ENCODE measurements at regions not wholly inside any gene's neighbourhood (a gene's known extent, or its start where the extent isn't known, plus 50 kb on each side); places are given as distances from the start of the nearest gene placed in this dataset.

GRCh38 chr19:31562966-31563612 lies 213.9 kb upstream of the TSHZ3 start:
- H3K4me3 Mint-ChIP-seq, result no peak overlapping the region
- peaks cover 4% of the 10 kb centered on the region for H3K27me3 Mint-ChIP-seq
- no peak overlapping the region for H3K27ac Mint-ChIP-seq
- peaks cover 6% of the 10 kb centered on the region for H3K9me3 Mint-ChIP-seq
- no peaks in the 10 kb centered on the region for H3K4me1 Mint-ChIP-seq (ENCODE audit: low read depth)
- no peaks in the 10 kb centered on the region for H3K36me3 Mint-ChIP-seq (ENCODE audit: low read depth)
- DNase-seq, result no peak

GRCh38 chr19:31567776-31568175 lies 218.5 kb upstream of the TSHZ3 start:
- DNase-seq, result no peak
- H3K27me3 Mint-ChIP-seq, result peaks cover 4% of the 10 kb centered on the region
- H3K4me3 Mint-ChIP-seq, result no peak overlapping the region
- no peaks in the 10 kb centered on the region for H3K9me3 Mint-ChIP-seq
- H3K27ac Mint-ChIP-seq, result no peak overlapping the region
- H3K36me3 Mint-ChIP-seq (ENCODE audit: low read depth), result no peaks in the 10 kb centered on the region
- H3K4me1 Mint-ChIP-seq (ENCODE audit: low read depth), result no peaks in the 10 kb centered on the region

DNA sequence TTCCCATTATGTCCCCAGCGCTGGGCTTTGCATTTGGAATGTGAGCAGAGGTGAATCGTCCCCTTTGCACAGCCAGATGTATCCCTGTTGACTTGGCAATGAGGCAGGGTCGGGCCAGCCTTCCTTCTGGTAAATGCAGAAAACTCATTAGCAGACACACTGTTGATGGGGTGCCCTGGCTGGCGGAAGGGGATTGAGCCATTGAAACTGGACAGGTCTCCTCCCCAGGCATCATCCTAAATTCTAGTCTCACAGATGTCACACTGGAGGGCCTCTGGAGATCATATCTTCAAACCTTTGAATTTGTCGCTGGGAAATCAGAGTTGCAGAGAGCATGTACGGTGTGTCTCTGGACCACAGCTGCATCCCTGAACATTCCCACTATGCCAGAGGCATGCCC lies 219.5 kb upstream of the TSHZ3 start:
- Mint-ChIP-seq H3K27me3 (peaks cover 4% of the 10 kb centered on the region), H3K9me3 (no peaks in the 10 kb centered on the region), H3K27ac (no peak overlapping the region), H3K4me3 (no peak overlapping the region), H3K36me3 (ENCODE audit: low read depth) (no peaks in the 10 kb centered on the region), H3K4me1 (ENCODE audit: low read depth) (no peaks in the 10 kb centered on the region)
- DNase-seq, result no peak

DNA sequence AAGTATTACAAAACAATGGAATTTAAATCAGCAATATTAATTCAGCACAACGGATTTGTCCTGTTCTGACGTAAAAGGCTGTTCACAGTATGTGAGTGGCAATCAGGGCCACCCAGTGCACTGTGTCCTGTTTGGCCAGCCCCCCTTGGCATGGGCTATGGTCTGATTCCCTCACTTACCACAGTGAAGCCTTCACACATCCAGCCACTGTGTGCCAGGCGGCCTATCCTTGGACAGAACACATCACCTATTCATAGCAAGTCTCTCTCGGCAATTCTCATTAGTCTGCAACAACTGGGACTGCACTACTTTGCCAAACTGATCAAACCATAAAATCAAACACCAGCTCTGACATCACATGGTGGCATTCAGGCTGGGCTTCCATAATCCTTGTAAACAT lies 221.5 kb upstream of the TSHZ3 start:
- no peaks in the 10 kb centered on the region for H3K9me3 Mint-ChIP-seq
- no peaks in the 10 kb centered on the region for H3K27me3 Mint-ChIP-seq
- no peak overlapping the region for H3K27ac Mint-ChIP-seq
- no peaks in the 10 kb centered on the region for H3K36me3 Mint-ChIP-seq (ENCODE audit: low read depth)
- no peak overlapping the region for H3K4me3 Mint-ChIP-seq
- no peaks in the 10 kb centered on the region for H3K4me1 Mint-ChIP-seq (ENCODE audit: low read depth)
- no peak for DNase-seq

DNA sequence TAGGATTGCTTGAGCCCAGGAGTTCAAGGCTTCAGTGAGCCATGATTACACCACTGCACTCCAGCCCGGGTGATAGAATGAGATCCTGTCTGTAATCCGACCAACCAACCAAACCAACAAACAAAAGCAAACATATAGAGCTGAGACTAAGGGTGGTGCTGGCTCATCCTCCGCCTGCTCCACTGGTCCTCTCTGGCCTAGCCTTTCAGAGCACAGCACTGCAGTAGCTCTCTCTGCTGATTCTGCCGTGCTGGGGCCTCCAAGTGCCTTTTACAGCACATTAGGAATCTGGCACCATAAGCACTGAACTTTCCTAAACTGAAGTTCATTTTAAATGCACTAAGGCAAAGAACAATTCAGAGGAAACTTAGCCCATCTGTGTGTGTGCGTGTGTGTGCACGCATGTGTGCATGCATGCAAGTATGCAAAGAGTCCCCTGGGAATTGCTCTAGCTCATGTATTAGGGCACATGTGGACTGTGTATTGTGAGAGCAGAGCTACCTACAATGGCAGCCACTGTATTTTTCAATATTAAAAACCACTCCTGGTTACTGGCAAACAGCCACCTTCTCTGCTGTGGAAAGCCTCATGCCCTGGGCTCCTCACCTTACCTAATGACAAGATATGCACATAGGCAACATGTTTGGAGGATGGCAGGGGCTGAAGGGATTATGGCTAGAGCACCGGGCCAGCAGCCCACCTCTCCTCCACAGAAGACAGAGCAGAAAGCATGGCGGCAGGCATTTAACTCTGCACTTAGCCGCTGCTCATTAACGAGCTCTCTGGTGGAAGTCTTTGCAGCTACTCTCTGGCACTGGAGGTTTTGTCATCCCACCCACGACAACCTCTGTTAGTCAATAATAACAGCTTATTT lies 223.1 kb upstream of the TSHZ3 start:
- no peak for DNase-seq
- Mint-ChIP-seq H3K36me3 (ENCODE audit: low read depth) (no peaks in the 10 kb centered on the region), H3K27me3 (no peaks in the 10 kb centered on the region), H3K4me1 (ENCODE audit: low read depth) (no peaks in the 10 kb centered on the region), H3K27ac (no peak overlapping the region), H3K4me3 (no peak overlapping the region), H3K9me3 (no peaks in the 10 kb centered on the region)

DNA sequence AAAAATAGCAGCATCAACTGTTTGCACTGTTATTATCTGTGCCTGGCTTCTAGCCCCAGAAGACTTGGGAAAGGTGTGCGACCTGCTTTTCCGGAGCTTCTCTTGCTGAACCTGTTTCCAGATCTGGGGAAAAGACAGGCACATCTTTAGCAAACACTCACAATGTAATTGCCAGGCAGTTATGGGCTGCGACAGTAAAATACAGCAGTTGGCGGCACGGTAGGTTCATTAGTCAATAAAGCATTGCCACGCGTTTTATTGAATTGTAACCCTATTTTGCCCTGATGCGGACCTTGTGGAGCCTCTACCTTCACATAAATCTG lies 223.7 kb upstream of the TSHZ3 start:
- no peak for DNase-seq
- no peaks in the 10 kb centered on the region for H3K9me3 Mint-ChIP-seq
- H3K36me3 Mint-ChIP-seq (ENCODE audit: low read depth), result no peaks in the 10 kb centered on the region
- no peak overlapping the region for H3K27ac Mint-ChIP-seq
- no peaks in the 10 kb centered on the region for H3K27me3 Mint-ChIP-seq
- H3K4me3 Mint-ChIP-seq, result no peak overlapping the region
- no peaks in the 10 kb centered on the region for H3K4me1 Mint-ChIP-seq (ENCODE audit: low read depth)

DNA sequence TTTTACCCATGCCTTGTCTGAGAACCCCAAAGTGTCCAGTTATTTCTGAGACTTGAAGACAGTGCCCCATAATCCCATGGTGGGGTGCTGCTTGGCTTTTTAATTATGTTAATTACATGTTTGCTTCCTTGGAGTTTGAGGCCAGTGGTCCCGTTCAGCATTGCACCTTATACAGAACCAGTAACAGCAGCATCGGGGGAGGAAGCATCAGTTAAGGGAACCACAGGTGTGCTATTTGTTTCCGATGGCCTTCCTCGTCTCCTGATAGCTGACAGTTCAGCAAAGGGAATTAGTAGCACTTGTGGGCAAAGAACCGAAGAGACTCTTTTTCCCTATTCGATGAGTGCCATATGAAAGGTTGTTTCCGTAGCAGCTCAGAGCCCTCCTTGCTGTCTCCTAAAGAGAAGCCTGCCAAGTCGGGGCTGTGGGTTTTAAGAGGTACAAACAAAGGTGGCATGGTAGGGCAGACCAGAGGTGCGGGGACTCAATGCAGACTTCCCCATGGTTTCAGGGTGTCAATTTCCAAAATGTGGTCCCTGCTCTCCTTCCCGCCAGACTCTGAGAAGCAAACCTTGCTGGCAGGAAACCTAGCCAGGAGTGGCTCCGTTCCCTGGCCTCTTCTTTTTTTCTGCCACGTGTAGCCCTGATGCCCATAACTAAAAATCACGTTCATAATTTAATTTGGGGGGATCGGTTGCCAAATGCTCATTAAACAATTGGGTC lies 225.2 kb upstream of the TSHZ3 start:
- no peaks in the 10 kb centered on the region for H3K4me1 Mint-ChIP-seq (ENCODE audit: low read depth)
- no peak overlapping the region for H3K27ac Mint-ChIP-seq
- no peak for DNase-seq
- H3K4me3 Mint-ChIP-seq, result no peak overlapping the region
- H3K9me3 Mint-ChIP-seq, result no peaks in the 10 kb centered on the region
- no peaks in the 10 kb centered on the region for H3K36me3 Mint-ChIP-seq (ENCODE audit: low read depth)
- no peaks in the 10 kb centered on the region for H3K27me3 Mint-ChIP-seq

GRCh38 chr19:31575846-31576335 lies 226.7 kb upstream of the TSHZ3 start:
- H3K9me3 Mint-ChIP-seq, result no peaks in the 10 kb centered on the region
- no peaks in the 10 kb centered on the region for H3K4me1 Mint-ChIP-seq (ENCODE audit: low read depth)
- DNase-seq, result no peak
- H3K4me3 Mint-ChIP-seq, result no peak overlapping the region
- no peak overlapping the region for H3K27ac Mint-ChIP-seq
- H3K27me3 Mint-ChIP-seq, result no peaks in the 10 kb centered on the region
- no peaks in the 10 kb centered on the region for H3K36me3 Mint-ChIP-seq (ENCODE audit: low read depth)

DNA sequence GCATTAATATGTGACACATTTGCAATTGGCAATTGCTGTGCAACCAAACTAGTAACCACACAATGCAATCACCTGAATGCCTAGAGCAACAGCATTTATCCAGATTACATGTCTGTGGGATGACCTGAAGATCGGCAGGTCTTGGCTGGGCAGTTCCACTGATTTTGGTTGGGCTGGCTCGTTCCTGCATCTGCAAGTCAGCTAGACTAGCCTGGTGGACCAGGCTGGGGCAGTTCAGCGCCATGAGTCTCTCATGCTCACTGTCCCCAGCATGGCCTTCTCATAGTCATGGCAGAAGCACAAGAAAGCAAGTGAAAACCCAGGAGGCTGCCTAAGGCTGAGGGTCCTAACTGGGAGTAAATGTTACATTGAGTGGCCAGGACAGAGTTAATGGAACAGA lies 229.1 kb upstream of the TSHZ3 start:
- Mint-ChIP-seq H3K4me3 (no peak overlapping the region), H3K9me3 (no peaks in the 10 kb centered on the region), H3K27ac (no peak overlapping the region), H3K36me3 (ENCODE audit: low read depth) (no peaks in the 10 kb centered on the region), H3K27me3 (no peaks in the 10 kb centered on the region), H3K4me1 (ENCODE audit: low read depth) (no peaks in the 10 kb centered on the region)
- no peak for DNase-seq

GRCh38 chr19:31583148-31583547 lies 233.9 kb upstream of the TSHZ3 start:
- H3K27ac Mint-ChIP-seq, result no peak overlapping the region
- H3K27me3 Mint-ChIP-seq, result no peaks in the 10 kb centered on the region
- DNase-seq, result no peak
- H3K4me1 Mint-ChIP-seq (ENCODE audit: low read depth), result no peaks in the 10 kb centered on the region
- no peaks in the 10 kb centered on the region for H3K9me3 Mint-ChIP-seq
- H3K36me3 Mint-ChIP-seq (ENCODE audit: low read depth), result no peaks in the 10 kb centered on the region
- no peak overlapping the region for H3K4me3 Mint-ChIP-seq

DNA sequence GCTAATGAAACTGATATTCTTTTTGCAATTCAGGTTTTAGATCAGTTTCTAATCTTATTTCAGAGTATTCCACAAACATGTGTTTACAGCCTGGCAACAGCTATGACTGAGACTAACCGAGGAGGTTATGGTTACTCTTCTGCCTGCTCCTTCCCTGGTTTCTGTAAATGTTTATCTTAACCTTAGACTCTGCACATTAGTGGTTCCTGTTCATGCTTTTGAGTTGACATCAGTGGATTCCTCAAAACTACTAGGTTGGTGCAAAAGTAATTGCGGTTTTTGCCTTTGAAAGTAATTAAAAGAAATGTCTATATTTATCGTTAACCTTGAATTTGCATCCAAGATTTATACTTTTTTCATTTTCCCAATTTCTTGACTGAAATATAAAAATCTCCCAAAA lies 237.0 kb upstream of the TSHZ3 start:
- DNase-seq, result no peak
- Mint-ChIP-seq H3K4me3 (no peak overlapping the region), H3K4me1 (ENCODE audit: low read depth) (no peaks in the 10 kb centered on the region), H3K36me3 (ENCODE audit: low read depth) (no peaks in the 10 kb centered on the region), H3K27me3 (peaks cover 8% of the 10 kb centered on the region), H3K27ac (no peak overlapping the region), H3K9me3 (no peaks in the 10 kb centered on the region)

- Mint-ChIP-seq H3K27ac (no peak overlapping the region), H3K4me3 (no peak overlapping the region), H3K9me3 (no peaks in the 10 kb centered on the region), H3K36me3 (ENCODE audit: low read depth) (no peaks in the 10 kb centered on the region), H3K27me3 (peaks cover 8% of the 10 kb centered on the region), H3K4me1 (ENCODE audit: low read depth) (no peaks in the 10 kb centered on the region)
- DNase-seq, result no peak
Observed at GRCh38 chr19:31589109-31589508, 239.9 kb upstream of the TSHZ3 start.

DNA sequence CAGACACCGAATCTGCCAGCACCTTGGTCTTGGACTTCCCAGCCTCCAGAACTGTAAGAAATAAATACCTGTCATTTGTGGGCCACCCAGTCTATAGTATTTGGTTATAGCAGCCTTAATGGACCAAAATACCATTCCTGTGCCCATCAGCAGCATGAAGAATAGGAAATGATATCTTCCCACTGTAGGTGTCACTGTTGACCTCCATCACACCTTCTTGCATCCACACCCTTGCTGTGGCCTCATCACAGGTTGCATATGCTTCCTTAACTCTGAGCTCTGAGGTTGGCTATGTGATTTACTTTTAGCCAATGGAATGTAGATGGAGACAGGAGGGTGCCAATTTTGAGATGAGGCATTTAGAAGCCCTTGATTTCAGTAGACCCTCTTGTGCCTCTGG lies 242.0 kb upstream of the TSHZ3 start:
- H3K36me3 Mint-ChIP-seq (ENCODE audit: low read depth), result no peaks in the 10 kb centered on the region
- H3K4me3 Mint-ChIP-seq, result no peak overlapping the region
- H3K27me3 Mint-ChIP-seq, result peaks cover 8% of the 10 kb centered on the region
- H3K27ac Mint-ChIP-seq, result no peak overlapping the region
- H3K9me3 Mint-ChIP-seq, result no peaks in the 10 kb centered on the region
- DNase-seq, result no peak
- no peaks in the 10 kb centered on the region for H3K4me1 Mint-ChIP-seq (ENCODE audit: low read depth)

DNA sequence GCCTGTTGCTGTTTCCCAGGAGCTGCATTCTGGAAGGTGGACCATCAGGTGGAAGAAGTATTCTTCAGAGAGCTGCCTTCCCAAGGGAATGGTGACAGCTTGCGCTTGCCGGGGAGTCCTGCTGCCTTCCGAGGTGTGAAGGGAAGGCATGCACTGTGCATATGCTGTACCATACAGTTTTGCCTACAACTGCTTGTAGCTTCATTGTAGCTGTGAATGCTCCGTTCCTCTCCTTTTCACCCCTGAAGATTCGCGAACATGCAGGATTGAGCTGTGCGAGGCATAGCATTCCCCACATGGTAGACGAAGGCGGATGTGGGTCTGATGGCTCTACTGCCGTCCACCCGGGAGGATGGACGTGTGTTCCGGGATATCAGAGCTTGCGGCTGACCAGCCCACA lies 243.2 kb upstream of the TSHZ3 start:
- H3K36me3 Mint-ChIP-seq (ENCODE audit: low read depth), result no peaks in the 10 kb centered on the region
- no peaks in the 10 kb centered on the region for H3K9me3 Mint-ChIP-seq
- H3K27ac Mint-ChIP-seq, result no peak overlapping the region
- H3K27me3 Mint-ChIP-seq, result peaks cover 8% of the 10 kb centered on the region
- no peak overlapping the region for H3K4me3 Mint-ChIP-seq
- H3K4me1 Mint-ChIP-seq (ENCODE audit: low read depth), result no peaks in the 10 kb centered on the region
- no peak for DNase-seq

GRCh38 chr19:31594701-31595100 lies 245.5 kb upstream of the TSHZ3 start:
- Mint-ChIP-seq H3K27ac (no peak overlapping the region), H3K4me3 (no peak overlapping the region), H3K4me1 (ENCODE audit: low read depth) (no peaks in the 10 kb centered on the region), H3K36me3 (ENCODE audit: low read depth) (no peaks in the 10 kb centered on the region), H3K9me3 (no peaks in the 10 kb centered on the region), H3K27me3 (peaks cover 8% of the 10 kb centered on the region)
- DNase-seq, result no peak

All from activated T-cell treated with anti-CD3 and anti-CD28 coated beads, Interleukin-2, amount 50 U/mL, for 24 hours (primary cell).